ENCODE measurements at regions not wholly inside any gene's neighbourhood (a gene's known extent, or its start where the extent isn't known, plus 50 kb on each side); places are given as distances from the start of the nearest gene placed in this dataset.

DNA sequence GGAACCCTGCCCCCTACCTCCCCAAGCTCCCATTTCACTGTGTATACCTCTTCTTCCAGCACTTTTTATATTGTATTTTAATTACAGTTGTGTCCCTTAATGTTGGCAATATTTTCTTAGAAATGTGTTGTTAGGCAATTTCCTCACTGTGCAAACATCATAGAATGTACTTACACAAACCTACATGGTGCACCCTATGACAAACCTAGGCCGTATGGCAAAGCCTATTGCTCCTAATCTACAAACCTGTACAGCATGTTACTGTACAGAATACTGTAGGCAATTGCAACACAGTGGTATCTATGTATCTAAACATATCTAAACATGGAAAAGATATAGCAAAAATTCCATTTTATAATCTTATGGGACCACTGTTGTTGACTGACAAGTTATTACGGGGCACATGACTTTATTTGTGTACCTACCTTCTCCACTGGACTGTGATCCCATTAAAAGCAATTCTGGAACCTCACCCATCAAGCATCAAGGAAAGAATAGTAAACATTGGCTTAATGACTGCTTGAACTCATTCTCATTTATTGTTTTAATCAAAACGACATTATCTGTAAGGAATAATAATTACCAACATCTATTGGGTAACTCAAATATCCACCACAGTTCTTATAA lies 1641.5 kb upstream of the ZEB2 start:
- Mint-ChIP-seq H3K36me3 (ENCODE audit: low read depth) (no peaks in the 10 kb centered on the region), H3K4me1 (no peaks in the 10 kb centered on the region), H3K4me3 (no peak overlapping the region), H3K9me3 (no peaks in the 10 kb centered on the region), H3K27ac (no peak overlapping the region), H3K27me3 (ENCODE audit: insufficient read depth, low read depth, poor library complexity) (no peaks in the 10 kb centered on the region)
- Histone ChIP-seq H4K20me1 (replicated peaks; ENCODE audit: insufficient read depth) (no peaks in the 10 kb centered on the region), H2AFZ (no peak overlapping the region), H3K27me3 (ENCODE audit: insufficient read depth) (no peaks in the 10 kb centered on the region), H3K4me2 (no peak overlapping the region), H3K9me2 (ENCODE audit: insufficient read depth) (peaks cover 5% of the 10 kb centered on the region; the same call in 1 of the 2 replicates), H3K4me1 (ENCODE audit: insufficient read depth) (no peaks in the 10 kb centered on the region), H3K4me3 (no peak overlapping the region), H3K36me3 (ENCODE audit: insufficient read depth) (no peaks in the 10 kb centered on the region), H3K79me2 (replicated peaks; ENCODE audit: insufficient read depth) (no peaks in the 10 kb centered on the region), H3F3A (replicated peaks; ENCODE audit: low read depth) (no peaks in the 10 kb centered on the region), H3K27ac (ENCODE audit: low read depth) (no peak overlapping the region)
- TF ChIP-seq CREB1 (CRISPR knock-in tag; IDR thresholded peaks at IDR 0.05; ENCODE audit: low read depth) (no peak), EZH2 (IDR thresholded peaks at IDR 0.05; ENCODE audit: low read depth, unreplicated experiment) (no peak), EZH2phosphoT487 (IDR thresholded peaks at IDR 0.05; ENCODE audit: unreplicated experiment) (no peak), CTCF (conservative IDR thresholded peaks at IDR 0.05; ENCODE audit: low read depth in 2 of 2) (no peak), ZNF331 (CRISPR knock-in tag; IDR thresholded peaks at IDR 0.05; ENCODE audit: low read depth) (no peak), JUNB (IDR thresholded peaks at IDR 0.05; ENCODE audit: unreplicated experiment) (no peak), ETS1 (IDR thresholded peaks at IDR 0.05) (no peak), POLR2AphosphoS5 (IDR thresholded peaks at IDR 0.05; ENCODE audit: low read depth) (no peak), STAT1 (IDR thresholded peaks at IDR 0.05; ENCODE audit: unreplicated experiment) (no peak), ZNF114 (CRISPR knock-in tag; IDR thresholded peaks at IDR 0.05) (no peak), ZNF462 (CRISPR knock-in tag; IDR thresholded peaks at IDR 0.05) (no peak)
- TF ChIP-seq, protein P1, sequence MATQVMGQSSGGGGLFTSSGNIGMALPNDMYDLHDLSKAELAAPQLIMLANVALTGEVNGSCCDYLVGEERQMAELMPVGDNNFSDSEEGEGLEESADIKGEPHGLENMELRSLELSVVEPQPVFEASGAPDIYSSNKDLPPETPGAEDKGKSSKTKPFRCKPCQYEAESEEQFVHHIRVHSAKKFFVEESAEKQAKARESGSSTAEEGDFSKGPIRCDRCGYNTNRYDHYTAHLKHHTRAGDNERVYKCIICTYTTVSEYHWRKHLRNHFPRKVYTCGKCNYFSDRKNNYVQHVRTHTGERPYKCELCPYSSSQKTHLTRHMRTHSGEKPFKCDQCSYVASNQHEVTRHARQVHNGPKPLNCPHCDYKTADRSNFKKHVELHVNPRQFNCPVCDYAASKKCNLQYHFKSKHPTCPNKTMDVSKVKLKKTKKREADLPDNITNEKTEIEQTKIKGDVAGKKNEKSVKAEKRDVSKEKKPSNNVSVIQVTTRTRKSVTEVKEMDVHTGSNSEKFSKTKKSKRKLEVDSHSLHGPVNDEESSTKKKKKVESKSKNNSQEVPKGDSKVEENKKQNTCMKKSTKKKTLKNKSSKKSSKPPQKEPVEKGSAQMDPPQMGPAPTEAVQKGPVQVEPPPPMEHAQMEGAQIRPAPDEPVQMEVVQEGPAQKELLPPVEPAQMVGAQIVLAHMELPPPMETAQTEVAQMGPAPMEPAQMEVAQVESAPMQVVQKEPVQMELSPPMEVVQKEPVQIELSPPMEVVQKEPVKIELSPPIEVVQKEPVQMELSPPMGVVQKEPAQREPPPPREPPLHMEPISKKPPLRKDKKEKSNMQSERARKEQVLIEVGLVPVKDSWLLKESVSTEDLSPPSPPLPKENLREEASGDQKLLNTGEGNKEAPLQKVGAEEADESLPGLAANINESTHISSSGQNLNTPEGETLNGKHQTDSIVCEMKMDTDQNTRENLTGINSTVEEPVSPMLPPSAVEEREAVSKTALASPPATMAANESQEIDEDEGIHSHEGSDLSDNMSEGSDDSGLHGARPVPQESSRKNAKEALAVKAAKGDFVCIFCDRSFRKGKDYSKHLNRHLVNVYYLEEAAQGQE (IDR thresholded peaks at IDR 0.05; ENCODE audit: unreplicated experiment), result no peak
- ATAC-seq, result no peak
- no peak for DNase-seq (ENCODE audit: low spot score)

Data from GM23338 (cell line).